ENCODE measurements at regions not wholly inside any gene's neighbourhood (a gene's known extent, or its start where the extent isn't known, plus 50 kb on each side); places are given as distances from the start of the nearest gene placed in this dataset.

DNA sequence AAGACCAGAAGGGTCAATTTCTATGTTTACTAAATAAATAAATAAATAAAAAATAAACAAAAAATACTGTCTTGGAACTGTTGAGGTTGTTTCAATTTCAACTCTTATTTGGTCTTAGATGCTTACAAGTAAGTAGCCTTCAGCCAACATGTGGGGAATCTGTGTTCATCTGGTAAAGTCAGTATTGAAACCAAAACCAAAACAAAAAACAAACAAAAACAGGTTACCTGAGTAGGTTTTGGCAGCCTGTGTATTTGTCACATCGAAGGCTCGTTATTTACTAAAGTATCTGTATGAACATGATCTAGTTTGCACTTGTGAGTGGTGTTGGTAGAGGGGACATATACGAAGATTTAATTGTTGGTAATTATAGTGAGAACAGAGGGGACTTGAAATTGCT is 471.5 kb downstream of the SLITRK5 start:
- no peak overlapping the region for H3K4me3 ChIP-seq (ENCODE audit: insufficient read depth, low read length)
- no peaks in the 10 kb centered on the region for H3K79me2 ChIP-seq (ENCODE audit: insufficient read depth, low read length)
- no peaks in the 10 kb centered on the region for H3K36me3 ChIP-seq (ENCODE audit: insufficient read depth, low read length)
- no peaks in the 10 kb centered on the region for H3K27me3 ChIP-seq (ENCODE audit: insufficient read depth, low read length)
- H4K20me1 ChIP-seq (ENCODE audit: insufficient read depth, low read length): no peaks in the 10 kb centered on the region
- no peak for DNase-seq (ENCODE audit: insufficient read length, low spot score, missing footprints)
- H3K4me2 ChIP-seq (ENCODE audit: insufficient read depth, low read length): no peak overlapping the region
- peaks cover 7% of the 10 kb centered on the region for H3K9me3 ChIP-seq (ENCODE audit: low read depth, low read length)
- no peak for TF ChIP-seq CTCF (IDR thresholded peaks at IDR 0.05; ENCODE audit: extremely low read depth, low read depth, low read length)
- H2AFZ ChIP-seq (ENCODE audit: low read length): no peak overlapping the region
- no peaks in the 10 kb centered on the region for H3K4me1 ChIP-seq (ENCODE audit: insufficient read depth, low read length)
- no peak overlapping the region for H3K27ac ChIP-seq (ENCODE audit: low read depth, low read length)

DNA sequence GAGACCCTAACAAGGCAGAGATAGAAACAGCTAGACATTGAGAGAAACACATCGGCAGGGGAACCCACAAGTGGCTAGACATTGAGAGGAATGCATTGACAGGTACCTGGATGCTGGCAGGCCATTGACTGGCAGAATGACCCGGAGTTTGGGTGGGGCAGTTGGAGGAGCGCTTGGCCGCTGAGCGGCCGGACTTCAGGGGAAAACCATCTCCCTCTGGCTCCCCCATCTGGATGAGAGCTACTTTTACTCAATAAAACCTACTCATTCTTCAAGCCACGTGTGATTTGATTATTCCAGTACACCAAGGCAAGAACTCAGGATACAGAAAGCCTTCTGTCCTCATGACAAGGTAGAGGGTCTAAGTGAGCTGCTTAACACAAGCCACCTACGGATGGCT is 473.4 kb downstream of the SLITRK5 start:
- Histone ChIP-seq H4K20me1 (ENCODE audit: insufficient read depth, low read length) (no peaks in the 10 kb centered on the region), H3K27ac (ENCODE audit: low read depth, low read length) (no peak overlapping the region), H2AFZ (ENCODE audit: low read length) (no peak overlapping the region), H3K4me3 (ENCODE audit: insufficient read depth, low read length) (no peak overlapping the region), H3K9me3 (ENCODE audit: low read depth, low read length) (no peaks in the 10 kb centered on the region), H3K79me2 (ENCODE audit: insufficient read depth, low read length) (no peaks in the 10 kb centered on the region), H3K27me3 (ENCODE audit: insufficient read depth, low read length) (no peaks in the 10 kb centered on the region), H3K36me3 (ENCODE audit: insufficient read depth, low read length) (no peaks in the 10 kb centered on the region), H3K4me1 (ENCODE audit: insufficient read depth, low read length) (no peaks in the 10 kb centered on the region), H3K4me2 (ENCODE audit: insufficient read depth, low read length) (no peak overlapping the region)
- DNase-seq (ENCODE audit: insufficient read length, low spot score, missing footprints): no peak
- no peak for TF ChIP-seq CTCF (IDR thresholded peaks at IDR 0.05; ENCODE audit: extremely low read depth, low read depth, low read length)

DNA sequence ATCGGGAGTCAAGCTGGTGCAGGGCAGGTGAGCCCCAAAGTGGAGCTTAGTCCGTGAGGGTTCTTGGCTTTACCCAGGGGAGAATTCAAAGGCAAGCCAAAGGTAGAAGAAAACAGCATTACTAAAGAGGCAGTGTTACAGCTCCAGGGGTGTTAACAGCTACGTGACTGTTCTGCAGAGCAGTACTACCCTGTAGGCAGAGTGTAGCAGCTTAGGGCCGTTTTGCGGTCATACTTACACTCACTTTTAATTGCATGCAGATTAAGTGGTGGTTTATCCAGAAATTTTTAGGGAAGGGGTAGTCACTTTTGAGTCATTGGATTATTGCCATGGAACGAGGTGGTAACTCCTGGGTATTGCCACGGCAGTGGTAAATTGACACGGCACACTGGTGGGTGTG is 482.2 kb downstream of the SLITRK5 start:
- no peak for TF ChIP-seq CTCF (IDR thresholded peaks at IDR 0.05; ENCODE audit: extremely low read depth, low read depth, low read length)
- Histone ChIP-seq H3K4me2 (ENCODE audit: insufficient read depth, low read length) (no peak overlapping the region), H3K9me3 (ENCODE audit: low read depth, low read length) (peaks cover 2% of the 10 kb centered on the region), H3K79me2 (ENCODE audit: insufficient read depth, low read length) (no peaks in the 10 kb centered on the region), H3K36me3 (ENCODE audit: insufficient read depth, low read length) (no peaks in the 10 kb centered on the region), H4K20me1 (ENCODE audit: insufficient read depth, low read length) (no peaks in the 10 kb centered on the region), H2AFZ (ENCODE audit: low read length) (no peak overlapping the region), H3K27me3 (ENCODE audit: insufficient read depth, low read length) (no peaks in the 10 kb centered on the region), H3K4me1 (ENCODE audit: insufficient read depth, low read length) (no peaks in the 10 kb centered on the region), H3K27ac (ENCODE audit: low read depth, low read length) (no peak overlapping the region), H3K4me3 (ENCODE audit: insufficient read depth, low read length) (no peak overlapping the region)
- no peak for DNase-seq (ENCODE audit: insufficient read length, low spot score, missing footprints)

DNA sequence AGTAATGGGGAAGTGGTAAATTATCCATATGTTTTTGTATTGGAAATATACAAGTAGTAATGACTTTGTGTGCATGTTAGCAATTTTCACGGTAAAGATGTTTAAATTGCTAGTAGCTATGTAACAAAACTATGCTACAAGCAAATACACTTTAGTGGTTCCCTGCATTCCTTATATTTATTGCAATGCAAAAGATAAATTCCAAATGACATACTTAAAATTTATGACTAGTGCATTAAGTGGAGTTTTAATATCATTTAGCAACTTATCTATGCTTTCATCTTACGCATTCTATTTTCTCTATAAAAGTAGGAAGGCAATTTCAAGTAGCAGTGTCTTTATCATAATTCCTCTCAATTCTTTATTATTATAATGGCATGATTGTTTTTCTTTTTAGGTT is 482.8 kb downstream of the SLITRK5 start:
- Histone ChIP-seq H4K20me1 (ENCODE audit: insufficient read depth, low read length) (no peaks in the 10 kb centered on the region), H3K27me3 (ENCODE audit: insufficient read depth, low read length) (no peaks in the 10 kb centered on the region), H3K9me3 (ENCODE audit: low read depth, low read length) (peaks cover 3% of the 10 kb centered on the region), H3K27ac (ENCODE audit: low read depth, low read length) (no peak overlapping the region), H3K4me2 (ENCODE audit: insufficient read depth, low read length) (no peak overlapping the region), H3K4me3 (ENCODE audit: insufficient read depth, low read length) (no peak overlapping the region), H2AFZ (ENCODE audit: low read length) (no peak overlapping the region), H3K79me2 (ENCODE audit: insufficient read depth, low read length) (no peaks in the 10 kb centered on the region), H3K36me3 (ENCODE audit: insufficient read depth, low read length) (no peaks in the 10 kb centered on the region), H3K4me1 (ENCODE audit: insufficient read depth, low read length) (no peaks in the 10 kb centered on the region)
- TF ChIP-seq CTCF (IDR thresholded peaks at IDR 0.05; ENCODE audit: extremely low read depth, low read depth, low read length): no peak
- DNase-seq (ENCODE audit: insufficient read length, low spot score, missing footprints): no peak

Data from osteoblast (primary cell).